B cell (primary cell): ENCODE measurements at regions not wholly inside any gene's neighbourhood (a gene's known extent, or its start where the extent isn't known, plus 50 kb on each side); places are given as distances from the start of the nearest gene placed in this dataset.

Experiments
- CTCF ChIP-seq: fragments of 200-600 bp; IDR thresholded peaks from one replicate; pipeline ENCODE4 v1.8.0; 2022; ENCODE audit warnings: antibody characterized with exemption, mild to moderate bottlenecking
- EZH2 ChIP-seq: IDR thresholded peaks from 2 replicates; pipeline ENCODE4 v1.6.1; 2012; ENCODE audit warnings: borderline replicate concordance, low read depth, mild to moderate bottlenecking, moderate library complexity, low read length; ENCODE audit not compliant: insufficient read depth, poor library complexity, severe bottlenecking

DNA sequence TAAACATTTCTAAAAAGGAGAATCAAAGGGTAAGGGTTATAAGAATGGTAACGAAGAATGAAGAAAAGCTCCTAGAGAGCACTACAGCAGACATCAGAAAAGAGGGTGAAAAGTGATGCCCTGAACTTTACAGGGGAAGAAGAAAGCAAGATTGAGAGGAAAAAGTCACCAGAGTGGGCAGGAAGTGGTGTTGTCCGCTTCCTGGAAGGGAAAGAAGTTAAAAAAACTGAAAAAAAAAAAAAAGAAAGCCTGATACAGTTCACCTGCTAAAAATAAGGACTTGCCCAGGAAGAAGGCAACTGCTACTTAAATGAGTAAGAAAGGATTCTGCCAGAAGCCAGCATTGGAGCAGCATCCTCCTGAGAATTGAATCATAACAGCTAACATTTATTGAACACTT lies 330.1 kb upstream of the PHF14 start:
- TF ChIP-seq CTCF (no peak), EZH2 (no peak)
